Epithelial cell of proximal tubule (primary cell): ENCODE measurements at regions not wholly inside any gene's neighbourhood (a gene's known extent, or its start where the extent isn't known, plus 50 kb on each side); places are given as distances from the start of the nearest gene placed in this dataset.

Source experiments
- DNase-seq: peaks from one replicate; pipeline ENCODE4 v3.0.0-alpha.2; 2011; ENCODE audit warnings: low read depth
- H3K4me3 ChIP-seq: 2 replicates; pipeline ENCODE4 v1.5.1; 2011; ENCODE audit warnings: low read depth, mild to moderate bottlenecking, low read length
- TF ChIP-seq, protein P1 (sequence below): conservative IDR thresholded peaks from 2 replicates; pipeline ENCODE4 v1.5.1; 2012; ENCODE audit warnings: low read depth, mild to moderate bottlenecking, low read length

DNA sequence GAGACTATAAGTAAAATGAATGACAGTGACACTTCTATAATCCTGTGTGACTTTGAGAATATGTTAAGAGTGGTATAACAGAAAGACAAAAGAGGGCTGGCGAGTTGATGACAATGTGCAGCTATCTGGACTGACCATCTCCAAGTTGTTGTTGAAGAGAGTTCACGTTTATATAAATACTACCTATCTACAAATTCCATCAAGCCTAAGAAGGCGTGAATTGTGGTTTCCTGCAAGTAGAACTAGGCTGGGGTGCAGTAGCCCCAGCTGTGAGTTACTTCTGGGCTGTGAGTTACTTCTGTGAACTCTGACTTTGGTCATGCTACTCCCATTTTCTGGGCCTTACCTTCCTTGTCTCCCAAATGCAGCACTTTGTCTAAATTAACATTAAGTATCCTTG lies 561.0 kb downstream of the TBC1D4 start:
- DNase-seq = no peak
- H3K4me3 ChIP-seq = no peak overlapping the region
- TF ChIP-seq, protein P1, sequence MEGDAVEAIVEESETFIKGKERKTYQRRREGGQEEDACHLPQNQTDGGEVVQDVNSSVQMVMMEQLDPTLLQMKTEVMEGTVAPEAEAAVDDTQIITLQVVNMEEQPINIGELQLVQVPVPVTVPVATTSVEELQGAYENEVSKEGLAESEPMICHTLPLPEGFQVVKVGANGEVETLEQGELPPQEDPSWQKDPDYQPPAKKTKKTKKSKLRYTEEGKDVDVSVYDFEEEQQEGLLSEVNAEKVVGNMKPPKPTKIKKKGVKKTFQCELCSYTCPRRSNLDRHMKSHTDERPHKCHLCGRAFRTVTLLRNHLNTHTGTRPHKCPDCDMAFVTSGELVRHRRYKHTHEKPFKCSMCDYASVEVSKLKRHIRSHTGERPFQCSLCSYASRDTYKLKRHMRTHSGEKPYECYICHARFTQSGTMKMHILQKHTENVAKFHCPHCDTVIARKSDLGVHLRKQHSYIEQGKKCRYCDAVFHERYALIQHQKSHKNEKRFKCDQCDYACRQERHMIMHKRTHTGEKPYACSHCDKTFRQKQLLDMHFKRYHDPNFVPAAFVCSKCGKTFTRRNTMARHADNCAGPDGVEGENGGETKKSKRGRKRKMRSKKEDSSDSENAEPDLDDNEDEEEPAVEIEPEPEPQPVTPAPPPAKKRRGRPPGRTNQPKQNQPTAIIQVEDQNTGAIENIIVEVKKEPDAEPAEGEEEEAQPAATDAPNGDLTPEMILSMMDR = no peak

DNA sequence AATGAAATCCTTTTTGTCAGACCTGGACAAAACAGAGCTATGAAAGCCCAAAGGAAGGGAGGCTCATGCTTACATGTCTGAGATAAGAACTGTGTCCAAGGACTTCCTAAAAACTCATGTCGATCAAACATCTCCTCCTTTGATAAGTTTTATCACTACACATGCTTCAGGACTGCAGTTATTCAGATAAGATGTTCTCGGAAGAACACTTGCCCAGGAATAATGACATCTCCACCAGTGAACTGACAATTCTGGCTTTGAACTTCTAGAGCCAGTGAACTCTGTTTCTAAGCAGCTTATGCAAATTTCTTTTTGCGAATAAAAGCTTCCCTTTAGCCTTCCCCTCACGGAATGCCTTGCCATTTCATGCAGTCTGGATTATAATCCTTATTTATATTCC lies 561.6 kb downstream of the TBC1D4 start:
- TF ChIP-seq, protein P1 = no peak
- no peak for DNase-seq
- no peak overlapping the region for H3K4me3 ChIP-seq

GRCh38 chr13:74919914-74920313 lies 562.1 kb downstream of the TBC1D4 start:
- no peak overlapping the region for H3K4me3 ChIP-seq
- TF ChIP-seq, protein P1 = no peak
- no peak for DNase-seq

DNA sequence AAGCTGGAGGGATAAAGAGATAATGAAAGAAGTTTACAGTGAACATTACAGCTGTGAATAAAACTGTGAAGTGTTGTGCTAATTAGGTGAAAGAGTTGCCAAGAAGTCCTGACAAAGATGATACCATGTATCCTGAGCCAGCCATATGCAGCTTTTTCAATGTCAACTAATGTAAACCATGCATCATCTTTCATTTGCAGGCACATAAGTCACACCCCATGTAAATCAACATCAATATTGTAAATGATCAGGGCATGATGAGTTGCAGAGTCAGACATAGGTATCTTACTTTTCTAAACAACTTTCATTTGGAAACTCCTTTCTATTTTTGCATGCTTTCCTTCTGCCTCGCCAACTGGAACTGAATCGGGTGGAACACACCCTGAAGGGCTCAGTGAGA lies 569.1 kb downstream of the TBC1D4 start:
- TF ChIP-seq, protein P1 = no peak
- no peak overlapping the region for H3K4me3 ChIP-seq
- DNase-seq = no peak

- no peak for DNase-seq
- TF ChIP-seq, protein P1 = no peak
- H3K4me3 ChIP-seq = no peak overlapping the region
Observed at GRCh38 chr13:74910415-74910814, 571.6 kb downstream of the TBC1D4 start.

DNA sequence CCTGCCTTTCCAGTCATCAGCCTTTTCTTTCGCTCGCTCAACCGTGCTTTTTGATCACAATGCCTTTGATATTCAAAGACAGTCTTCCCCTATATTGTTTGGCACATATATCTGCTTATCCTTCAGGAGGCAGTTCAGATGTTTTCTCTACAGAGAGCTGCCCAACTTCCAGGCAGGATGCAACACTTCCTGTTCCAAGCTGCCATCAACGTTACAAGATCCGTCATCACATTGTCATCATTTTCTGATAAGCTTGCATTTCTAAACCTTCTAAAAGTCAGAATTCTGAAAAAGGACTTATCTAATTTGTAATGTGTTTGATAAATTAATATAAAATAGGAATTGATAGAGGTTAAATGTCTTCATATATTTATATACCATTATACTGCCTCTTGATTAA lies 574.2 kb downstream of the TBC1D4 start:
- TF ChIP-seq, protein P1 = no peak
- no peak for DNase-seq
- H3K4me3 ChIP-seq = no peak overlapping the region

- no peak for DNase-seq
- TF ChIP-seq, protein P1 = no peak
- H3K4me3 ChIP-seq = no peak overlapping the region
Observed at GRCh38 chr13:74904556-74904955, 577.4 kb downstream of the TBC1D4 start.
